Endothelial cell of umbilical vein (primary cell): ENCODE measurements at regions not wholly inside any gene's neighbourhood (a gene's known extent, or its start where the extent isn't known, plus 50 kb on each side); places are given as distances from the start of the nearest gene placed in this dataset.
"Not testable (repeated sequence)": the region's sequence is repeated elsewhere in the genome, so short reads cannot be mapped to it uniquely, and the experiment has no call there.

Experiments used
- BruUV-seq: library from RNA; stranded (reverse); fragments of 400-500 nt; replicated peaks from 2 replicates; lab custom pipeline; 2021; lab: Mats Ljungman, UMichigan
- CTCF ChIA-PET: fragments of 300-600, 350-600 bp; sonication (Branson Sonifier 250); formaldehyde crosslinking; loops from one replicate; lab custom pipeline; 2021; ENCODE audit warnings: antibody characterized with exemption, inconsistent platforms; lab: Charles Lee
- POLR2A ChIA-PET: fragments of 300-600, 350-600 bp; sonication (Branson Sonifier 250); formaldehyde crosslinking; loops from one replicate; lab custom pipeline; 2021; ENCODE audit warnings: antibody characterized with exemption, inconsistent platforms; lab: Charles Lee
- DNase-seq: peaks from one replicate; pipeline ENCODE4 v3.0.0-alpha.2; 2011; ENCODE audit warnings: low read depth, low spot score
- FAIRE-seq: peaks from 2 replicates; lab custom pipeline; 2011; peaks lifted over from hg19 to GRCh38; lab: Jason Lieb, UNC
- H2AFZ ChIP-seq: 2 replicates; pipeline ENCODE4 v1.6.0; 2012; ENCODE audit warnings: low read depth, low read length, control low read depth, inconsistent platforms
- H3K27ac ChIP-seq: 2 replicates; pipeline ENCODE4 v1.5.1; 2011; ENCODE audit warnings: low read depth, mild to moderate bottlenecking, control low read depth, low read length, moderate library complexity; ENCODE audit not compliant: insufficient read depth
- H3K27me3 ChIP-seq, 2 experiments: 2 replicates each; pipeline versions ENCODE4 v1.6.0 to v1.6.1; 2011; ENCODE audit warnings: low read length in 2 of 2, mixed read lengths in 1 of 2; ENCODE audit not compliant: control insufficient read depth in 2 of 2, insufficient read depth in 2 of 2
- H3K36me3 ChIP-seq, 2 experiments: 2 replicates in 1 of 2; 3 replicates in 1 of 2; pipeline ENCODE4 v1.5.1; 2011; ENCODE audit warnings: low read length in 2 of 2, mild to moderate bottlenecking in 1 of 2, moderate library complexity in 1 of 2; ENCODE audit not compliant: control insufficient read depth in 2 of 2, insufficient read depth in 2 of 2; ENCODE audit errors: extremely low read depth in 1 of 2
- H3K4me1 ChIP-seq: 3 replicates; pipeline ENCODE4 v1.5.1; 2011; ENCODE audit warnings: mild to moderate bottlenecking, low read length; ENCODE audit not compliant: control insufficient read depth, insufficient read depth; ENCODE audit errors: extremely low read depth
- H3K4me2 ChIP-seq: 2 replicates; pipeline ENCODE4 v1.6.1; 2011; ENCODE audit warnings: low read length, control low read depth, mixed read lengths; ENCODE audit not compliant: insufficient read depth
- H3K4me3 ChIP-seq, 3 experiments: fragments of 200-600 bp in 1 of 3; sonication (generic), shearing (Covaris generic) in 1 of 3; replicated peaks in 1 of 3; 2 replicates each; pipeline ENCODE4 v1.5.1; 2011 to 2016; ENCODE audit warnings: control low read depth in 3 of 3, low read length in 3 of 3, mild to moderate bottlenecking in 2 of 3, inconsistent platforms in 1 of 3, low read depth in 1 of 3, moderate library complexity in 1 of 3; ENCODE audit not compliant: insufficient read depth in 1 of 3
- H3K79me2 ChIP-seq: 2 replicates; pipeline ENCODE4 v1.6.0; 2012; ENCODE audit warnings: low read length, inconsistent platforms; ENCODE audit not compliant: control insufficient read depth, insufficient read depth
- H3K9ac ChIP-seq: replicated peaks from 2 replicates; pipeline ENCODE3; 2011; ENCODE audit warnings: low read length, control low read depth; ENCODE audit not compliant: insufficient read depth; ENCODE audit errors: extremely low read depth
- H3K9me1 ChIP-seq: replicated peaks from 3 replicates; pipeline ENCODE4 v1.6.0; 2011; ENCODE audit warnings: mild to moderate bottlenecking, low read length; ENCODE audit not compliant: control insufficient read depth, insufficient read depth; ENCODE audit errors: extremely low read depth
- H3K9me3 ChIP-seq: replicated peaks from 2 replicates; pipeline ENCODE4 v1.5.1; 2012; ENCODE audit warnings: low read length, inconsistent platforms; ENCODE audit not compliant: control insufficient read depth, insufficient read depth
- H4K20me1 ChIP-seq: replicated peaks from 2 replicates; pipeline ENCODE3; 2011; ENCODE audit warnings: mild to moderate bottlenecking, low read length; ENCODE audit not compliant: control insufficient read depth, insufficient read depth; ENCODE audit errors: extremely low read depth
- EZH2 ChIP-seq: IDR thresholded peaks from 2 replicates; pipeline ENCODE4 v1.6.1; 2012; ENCODE audit warnings: borderline replicate concordance, low read depth, mild to moderate bottlenecking, moderate library complexity, low read length, inconsistent platforms; ENCODE audit not compliant: severe bottlenecking
- FOS ChIP-seq: IDR thresholded peaks from 2 replicates; pipeline ENCODE4 v1.6.1; 2011; ENCODE audit warnings: mild to moderate bottlenecking, low read length, moderate library complexity, borderline replicate concordance; ENCODE audit not compliant: insufficient read depth
- GATA2 ChIP-seq: IDR thresholded peaks from 2 replicates; pipeline ENCODE4 v1.7.0; 2011; ENCODE audit warnings: low read depth, mild to moderate bottlenecking, moderate library complexity, mixed read lengths, low read length; ENCODE audit not compliant: insufficient read length, insufficient read depth
- JUN ChIP-seq: IDR thresholded peaks from 2 replicates; pipeline ENCODE4 v1.6.1; 2011; ENCODE audit warnings: borderline replicate concordance, low read depth; ENCODE audit not compliant: insufficient read length, insufficient read depth
- MYC ChIP-seq: IDR thresholded peaks from one replicate; pipeline ENCODE4 v1.6.1; 2011; ENCODE audit warnings: mild to moderate bottlenecking, low read depth, low read length
- POLR2A ChIP-seq: IDR thresholded peaks from 2 replicates; pipeline ENCODE4 v1.6.1; 2012; ENCODE audit warnings: low read depth, mild to moderate bottlenecking, control low read depth, low read length
- POLR2AphosphoS5 ChIP-seq: IDR thresholded peaks from 2 replicates; pipeline ENCODE4 v1.6.1; 2012; ENCODE audit warnings: low read depth, mild to moderate bottlenecking, control low read depth, low read length, moderate library complexity; ENCODE audit not compliant: insufficient read depth
- dilution Hi-C: fragments of 300-500 bp; cut with MboI; formaldehyde crosslinking; loops from one replicate; pipeline ENCODE4 v1.15.0; 2019; ENCODE audit warnings: low sequenced_read_pairs; ENCODE audit not compliant: extremely low pct_ligation_motif_present
- intact Hi-C: fragments of 100-400 bp; cut with micrococcal nuclease; formaldehyde crosslinking; loops from one replicate; pipeline ENCODE4 v1.10.0; 2022
- TF ChIP-seq, protein P1 (sequence below), 2 donors: IDR thresholded peaks; 1 replicate in 1 of 2; 2 replicates in 1 of 2; pipeline ENCODE4 v1.5.1; 2011; ENCODE audit warnings: low read length in 2 of 2, mild to moderate bottlenecking in 2 of 2, moderate library complexity in 2 of 2, control low read depth in 1 of 2, inconsistent platforms in 1 of 2, low read depth in 1 of 2; ENCODE audit not compliant: insufficient read depth in 1 of 2; ENCODE audit errors: extremely low read depth in 1 of 2
- TF ChIP-seq, protein P2 (sequence below): IDR thresholded peaks from 2 replicates; pipeline ENCODE4 v1.6.1; 2011; ENCODE audit not compliant: insufficient read depth, insufficient read length

DNA sequence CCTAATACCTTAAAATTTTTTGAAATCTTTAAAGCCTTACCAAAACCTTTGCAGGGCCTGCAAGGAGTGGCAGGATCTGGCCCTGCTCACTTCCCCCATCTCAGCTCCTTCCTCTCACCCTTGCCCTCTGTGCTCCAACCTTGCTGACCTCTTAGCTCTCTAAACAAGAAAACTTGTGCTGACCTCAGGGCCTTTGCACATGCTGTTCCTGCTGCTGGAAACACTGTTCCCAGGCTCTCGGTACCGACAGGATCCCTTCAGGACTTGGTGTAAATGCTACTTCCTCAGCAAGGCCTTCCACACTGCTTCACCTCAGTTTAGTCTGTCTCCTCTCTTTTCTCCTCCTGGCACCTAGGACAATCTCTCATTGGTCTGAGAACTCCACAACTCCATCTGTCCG lies 155.4 kb upstream of the IQSEC1 start:
- CTCF ChIA-PET: interaction anchor here (1.6 kb wide), 1 partner anchor 224 kb away, joined by 3 read pairs; no protein-coding TSS in a partner anchor
- BruUV-seq: no TSS peak
- POLR2A ChIA-PET: no interaction called here
- H3K4me3 ChIP-seq: no peak overlapping the region
- H3K9me1 ChIP-seq: no peaks in the 10 kb centered on the region
- no peaks in the 10 kb centered on the region for H3K36me3 ChIP-seq
- FAIRE-seq: no peak
- H4K20me1 ChIP-seq: no peaks in the 10 kb centered on the region
- no peak overlapping the region for H3K27ac ChIP-seq
- dilution Hi-C loops: no loop called here
- H3K9ac ChIP-seq: no peak overlapping the region
- no peak overlapping the region for H3K4me2 ChIP-seq
- no peaks in the 10 kb centered on the region for H3K27me3 ChIP-seq
- no peaks in the 10 kb centered on the region for H3K79me2 ChIP-seq
- H2AFZ ChIP-seq: no peak overlapping the region
- no peaks in the 10 kb centered on the region for H3K4me1 ChIP-seq
- intact Hi-C loops: no loop called here
- H3K9me3 ChIP-seq: no peaks in the 10 kb centered on the region
- TF ChIP-seq POLR2AphosphoS5: no peak
- TF ChIP-seq, protein P1, sequence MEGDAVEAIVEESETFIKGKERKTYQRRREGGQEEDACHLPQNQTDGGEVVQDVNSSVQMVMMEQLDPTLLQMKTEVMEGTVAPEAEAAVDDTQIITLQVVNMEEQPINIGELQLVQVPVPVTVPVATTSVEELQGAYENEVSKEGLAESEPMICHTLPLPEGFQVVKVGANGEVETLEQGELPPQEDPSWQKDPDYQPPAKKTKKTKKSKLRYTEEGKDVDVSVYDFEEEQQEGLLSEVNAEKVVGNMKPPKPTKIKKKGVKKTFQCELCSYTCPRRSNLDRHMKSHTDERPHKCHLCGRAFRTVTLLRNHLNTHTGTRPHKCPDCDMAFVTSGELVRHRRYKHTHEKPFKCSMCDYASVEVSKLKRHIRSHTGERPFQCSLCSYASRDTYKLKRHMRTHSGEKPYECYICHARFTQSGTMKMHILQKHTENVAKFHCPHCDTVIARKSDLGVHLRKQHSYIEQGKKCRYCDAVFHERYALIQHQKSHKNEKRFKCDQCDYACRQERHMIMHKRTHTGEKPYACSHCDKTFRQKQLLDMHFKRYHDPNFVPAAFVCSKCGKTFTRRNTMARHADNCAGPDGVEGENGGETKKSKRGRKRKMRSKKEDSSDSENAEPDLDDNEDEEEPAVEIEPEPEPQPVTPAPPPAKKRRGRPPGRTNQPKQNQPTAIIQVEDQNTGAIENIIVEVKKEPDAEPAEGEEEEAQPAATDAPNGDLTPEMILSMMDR (IDR thresholded peaks at IDR 0.05; ENCODE audit: extremely low read depth in 1 of 2, insufficient read depth in 1 of 2, low read depth in 1 of 2, low read length in 2 of 2): no peak
- TF ChIP-seq MYC: no peak
- TF ChIP-seq FOS: no peak
- TF ChIP-seq POLR2A: no peak
- TF ChIP-seq GATA2: no peak
- TF ChIP-seq, protein P2, sequence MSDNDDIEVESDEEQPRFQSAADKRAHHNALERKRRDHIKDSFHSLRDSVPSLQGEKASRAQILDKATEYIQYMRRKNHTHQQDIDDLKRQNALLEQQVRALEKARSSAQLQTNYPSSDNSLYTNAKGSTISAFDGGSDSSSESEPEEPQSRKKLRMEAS: no peak
- no peak for TF ChIP-seq JUN
- no peak for TF ChIP-seq EZH2
- no peak for DNase-seq

DNA sequence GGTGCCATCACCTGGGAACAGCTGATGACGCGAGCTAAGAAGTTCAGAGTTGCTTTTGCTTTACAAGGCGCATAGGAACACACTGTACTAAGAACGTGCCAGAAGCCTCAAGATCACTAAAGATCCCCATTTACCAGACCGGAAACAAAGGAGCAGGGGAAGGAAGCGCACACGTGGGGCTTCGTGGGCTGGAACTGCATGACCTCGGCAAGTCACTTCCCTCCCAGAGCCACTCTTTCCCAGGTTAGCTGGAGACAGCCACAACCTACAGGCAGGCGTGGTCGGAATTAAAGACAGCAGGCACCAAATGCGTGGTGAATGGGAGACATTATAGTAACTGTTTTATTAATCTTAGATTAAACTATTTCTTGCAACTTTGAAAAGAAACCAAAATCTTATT lies 154.9 kb upstream of the IQSEC1 start:
- BruUV-seq, CTCF ChIA-PET, H3K27me3 ChIP-seq, H3K79me2 ChIP-seq, dilution Hi-C loops, H3K4me1 ChIP-seq, FAIRE-seq, H2AFZ ChIP-seq, H3K36me3 ChIP-seq, H3K9me1 ChIP-seq, POLR2A ChIA-PET, H3K4me2 ChIP-seq, H3K9me3 ChIP-seq, H4K20me1 ChIP-seq, intact Hi-C loops, H3K4me3 ChIP-seq, H3K9ac ChIP-seq, H3K27ac ChIP-seq, DNase-seq: not testable (repeated sequence)
